ENCODE measurements at regions not wholly inside any gene's neighbourhood (a gene's known extent, or its start where the extent isn't known, plus 50 kb on each side); places are given as distances from the start of the nearest gene placed in this dataset.

GRCh38 chr2:8422450-8422800 is 259.4 kb upstream of the ID2 start:
- TF ChIP-seq EP300 (IDR thresholded peaks at IDR 0.05; ENCODE audit: borderline replicate concordance) (no peak), MAX (IDR thresholded peaks at IDR 0.05) (no peak), TAF1 (IDR thresholded peaks at IDR 0.05; ENCODE audit: low read depth) (no peak), YY1 (IDR thresholded peaks at IDR 0.05; ENCODE audit: low read depth) (no peak), RAD21 (IDR thresholded peaks at IDR 0.05; ENCODE audit: low read depth) (no peak), EGR1 (IDR thresholded peaks at IDR 0.05) (no peak), CEBPB (IDR thresholded peaks at IDR 0.05) (no peak)
